GM20000 (cell line): ENCODE measurements at regions not wholly inside any gene's neighbourhood (a gene's known extent, or its start where the extent isn't known, plus 50 kb on each side); places are given as distances from the start of the nearest gene placed in this dataset.

Experiments
- DNase-seq: peaks from one replicate; pipeline ENCODE4 v3.0.0; 2012; ENCODE audit warnings: low spot score
- TF ChIP-seq, protein P1 (sequence below): IDR thresholded peaks from 2 replicates; pipeline ENCODE4 v1.5.1; 2012; ENCODE audit warnings: mild to moderate bottlenecking, control low read depth; ENCODE audit errors: extremely low read depth, missing control alignments

- no peak for DNase-seq
- TF ChIP-seq, protein P1, sequence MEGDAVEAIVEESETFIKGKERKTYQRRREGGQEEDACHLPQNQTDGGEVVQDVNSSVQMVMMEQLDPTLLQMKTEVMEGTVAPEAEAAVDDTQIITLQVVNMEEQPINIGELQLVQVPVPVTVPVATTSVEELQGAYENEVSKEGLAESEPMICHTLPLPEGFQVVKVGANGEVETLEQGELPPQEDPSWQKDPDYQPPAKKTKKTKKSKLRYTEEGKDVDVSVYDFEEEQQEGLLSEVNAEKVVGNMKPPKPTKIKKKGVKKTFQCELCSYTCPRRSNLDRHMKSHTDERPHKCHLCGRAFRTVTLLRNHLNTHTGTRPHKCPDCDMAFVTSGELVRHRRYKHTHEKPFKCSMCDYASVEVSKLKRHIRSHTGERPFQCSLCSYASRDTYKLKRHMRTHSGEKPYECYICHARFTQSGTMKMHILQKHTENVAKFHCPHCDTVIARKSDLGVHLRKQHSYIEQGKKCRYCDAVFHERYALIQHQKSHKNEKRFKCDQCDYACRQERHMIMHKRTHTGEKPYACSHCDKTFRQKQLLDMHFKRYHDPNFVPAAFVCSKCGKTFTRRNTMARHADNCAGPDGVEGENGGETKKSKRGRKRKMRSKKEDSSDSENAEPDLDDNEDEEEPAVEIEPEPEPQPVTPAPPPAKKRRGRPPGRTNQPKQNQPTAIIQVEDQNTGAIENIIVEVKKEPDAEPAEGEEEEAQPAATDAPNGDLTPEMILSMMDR, result no peak
Observed at GRCh38 chr1:82795508-82796149, 994.9 kb downstream of the ADGRL2 start.

GRCh38 chr1:82792151-82792550, 991.4 kb downstream of the ADGRL2 start:
- TF ChIP-seq, protein P1, result no peak
- DNase-seq, result no peak

- DNase-seq, result no peak
- TF ChIP-seq, protein P1, result no peak
Observed at GRCh38 chr1:82790556-82790955, 989.8 kb downstream of the ADGRL2 start.

- TF ChIP-seq, protein P1, result no peak
- DNase-seq, result no peak
Observed at GRCh38 chr1:82788660-82789059, 987.9 kb downstream of the ADGRL2 start.

DNA sequence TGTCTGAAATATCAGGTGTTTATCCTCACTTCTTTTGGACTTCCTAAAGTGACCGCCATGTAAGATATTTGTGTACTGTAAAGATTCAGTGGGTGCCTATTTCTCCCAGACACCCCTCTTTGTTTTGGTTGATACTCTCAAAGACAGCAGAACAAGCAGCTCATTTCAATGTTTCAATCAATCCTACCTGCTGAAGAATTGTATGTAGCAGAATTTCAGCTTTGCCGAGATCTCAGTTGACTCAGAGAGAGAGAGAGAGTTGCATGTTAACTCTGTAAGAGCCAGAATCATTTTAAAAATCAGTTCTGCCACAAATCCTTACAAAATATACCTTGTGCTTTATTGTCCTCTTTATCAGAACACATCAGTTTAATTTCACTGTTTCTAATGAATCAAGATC, 987.3 kb downstream of the ADGRL2 start:
- DNase-seq, result no peak
- TF ChIP-seq, protein P1, result no peak

- TF ChIP-seq, protein P1, result no peak
- no peak for DNase-seq
Observed at GRCh38 chr1:82786883-82787282, 986.1 kb downstream of the ADGRL2 start.

GRCh38 chr1:82785268-82785790, 984.6 kb downstream of the ADGRL2 start:
- TF ChIP-seq, protein P1, result no peak
- DNase-seq, result no peak
